IPS-NIHi7 (cell line): ENCODE measurements at regions not wholly inside any gene's neighbourhood (a gene's known extent, or its start where the extent isn't known, plus 50 kb on each side); places are given as distances from the start of the nearest gene placed in this dataset.
"Not testable (repeated sequence)": the region's sequence is repeated elsewhere in the genome, so short reads cannot be mapped to it uniquely, and the experiment has no call there.

Source experiments
- DNase-seq: peaks from one replicate; pipeline ENCODE4 v3.0.0; 2012; ENCODE audit warnings: mixed read lengths; ENCODE audit errors: extremely low spot score

DNA sequence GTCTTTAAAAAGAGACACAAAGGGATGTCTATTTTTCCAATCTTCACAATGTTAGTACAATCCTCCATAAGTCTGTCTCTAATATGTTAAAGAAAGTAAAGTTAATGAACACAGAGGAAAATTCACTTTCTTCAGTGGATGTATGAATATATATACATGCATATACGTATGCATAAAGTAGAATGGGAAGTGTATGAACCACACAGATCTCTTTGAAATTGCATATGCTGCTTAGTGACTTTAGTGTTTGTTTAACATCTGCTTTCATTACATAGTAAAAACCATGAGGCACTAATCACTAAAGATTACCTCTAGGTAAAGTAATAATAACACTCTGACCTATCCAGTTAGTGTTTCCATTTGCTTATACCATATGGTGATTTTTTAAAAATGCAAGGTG is 451.2 kb downstream of the SEMA3D start:
- DNase-seq = no peak

GRCh38 chr7:84735011-84735410 is 451.8 kb downstream of the SEMA3D start:
- DNase-seq = no peak

GRCh38 chr7:84733976-84734375 is 452.9 kb downstream of the SEMA3D start:
- not testable (repeated sequence) for DNase-seq

DNA sequence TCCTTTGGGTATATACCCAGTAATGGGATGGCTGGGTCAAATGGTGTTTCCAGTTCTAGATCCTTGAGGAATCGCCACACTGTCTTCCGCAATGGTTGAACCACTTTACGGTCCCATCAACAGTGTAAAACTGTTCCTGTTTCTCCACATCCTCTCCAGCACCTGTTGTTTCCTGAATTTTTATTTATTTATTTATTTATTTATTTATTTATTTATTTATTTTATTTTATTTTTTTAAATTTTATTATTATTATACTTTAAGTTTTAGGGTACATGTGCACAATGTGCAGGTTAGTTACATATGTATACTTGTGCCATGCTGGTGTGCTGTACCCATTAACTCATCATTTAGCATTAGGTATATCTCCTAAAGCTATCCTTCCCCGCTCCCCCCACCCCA is 456.0 kb downstream of the SEMA3D start:
- DNase-seq = not testable (repeated sequence)

DNA sequence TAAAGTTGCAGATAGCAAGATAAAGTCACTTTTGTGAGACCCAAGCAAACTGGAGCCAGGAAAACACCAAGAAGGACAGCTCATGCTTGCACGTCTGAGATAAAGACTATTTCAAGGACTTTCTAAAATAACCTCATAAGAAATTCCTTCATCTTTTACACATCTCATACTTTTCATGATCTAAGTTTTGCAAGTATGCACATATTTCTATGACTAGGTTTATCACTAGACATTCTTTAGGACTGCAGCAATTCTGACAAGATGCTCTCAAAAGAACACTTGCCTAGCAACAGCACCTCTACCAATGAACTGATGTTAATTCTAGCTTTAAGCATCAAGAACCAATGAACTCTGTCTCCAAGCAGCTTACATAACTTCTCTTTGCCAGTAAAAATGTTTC is 457.6 kb downstream of the SEMA3D start:
- no peak for DNase-seq

DNA sequence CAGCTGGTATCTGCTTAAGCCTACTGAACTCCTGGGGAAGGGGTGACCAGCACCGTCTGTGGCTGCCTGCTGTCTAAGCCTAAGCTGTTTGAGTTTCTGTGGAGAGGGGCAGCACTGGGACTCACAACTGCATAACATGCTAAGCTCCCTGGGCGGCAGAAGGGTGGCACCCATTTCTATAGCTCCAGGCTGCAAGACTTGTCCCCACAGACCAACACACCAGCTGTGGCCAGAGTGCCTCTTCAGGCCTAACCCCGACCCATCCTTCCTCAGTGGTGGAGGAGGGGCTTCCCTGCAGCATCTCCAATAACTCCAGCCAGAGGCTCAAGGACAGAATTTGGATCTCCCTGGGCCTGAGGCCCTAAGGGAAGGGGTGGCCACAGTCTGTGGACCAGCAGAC is 464.1 kb downstream of the SEMA3D start:
- DNase-seq = no peak

DNA sequence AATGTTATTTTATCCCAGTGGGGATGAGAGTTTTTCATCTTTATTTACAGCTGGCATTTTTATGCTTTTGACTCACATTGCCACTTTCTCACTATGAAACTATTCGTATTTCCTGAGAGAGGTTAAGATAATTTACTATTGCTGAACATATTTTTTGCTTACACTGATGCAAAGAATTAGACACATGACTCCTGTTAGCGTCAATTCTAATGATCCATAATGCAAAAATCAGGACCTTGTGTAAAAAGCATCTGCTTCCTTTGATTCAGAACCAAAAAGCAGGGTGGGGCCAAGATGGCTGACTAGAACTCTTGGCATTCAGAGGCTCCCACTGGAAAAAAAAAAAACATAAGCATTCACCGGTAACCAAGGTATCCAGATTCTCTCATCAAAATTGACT is 464.8 kb downstream of the SEMA3D start:
- no peak for DNase-seq

GRCh38 chr7:84720456-84721097 is 466.3 kb downstream of the SEMA3D start:
- no peak for DNase-seq

DNA sequence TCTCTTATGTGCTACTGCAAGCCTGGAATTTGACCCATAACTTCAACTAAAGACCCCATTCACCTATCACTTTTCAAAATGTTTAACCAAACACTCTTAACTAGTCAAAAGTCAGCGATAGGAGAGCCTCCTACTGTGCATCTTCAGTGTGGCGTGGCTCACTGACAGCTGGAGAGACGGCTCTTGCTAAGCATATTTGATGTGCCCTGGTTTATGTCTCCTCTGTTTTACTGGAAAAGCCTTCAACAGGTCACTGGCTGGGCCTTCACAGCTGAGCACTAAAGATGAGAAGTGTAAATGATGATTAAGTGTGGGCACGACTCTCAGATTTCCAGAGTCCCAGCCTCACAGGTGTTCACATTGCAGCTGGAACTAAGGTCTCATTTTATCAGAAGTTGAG is 472.1 kb downstream of the SEMA3D start:
- peak; percentile 12 for DNase-seq

DNA sequence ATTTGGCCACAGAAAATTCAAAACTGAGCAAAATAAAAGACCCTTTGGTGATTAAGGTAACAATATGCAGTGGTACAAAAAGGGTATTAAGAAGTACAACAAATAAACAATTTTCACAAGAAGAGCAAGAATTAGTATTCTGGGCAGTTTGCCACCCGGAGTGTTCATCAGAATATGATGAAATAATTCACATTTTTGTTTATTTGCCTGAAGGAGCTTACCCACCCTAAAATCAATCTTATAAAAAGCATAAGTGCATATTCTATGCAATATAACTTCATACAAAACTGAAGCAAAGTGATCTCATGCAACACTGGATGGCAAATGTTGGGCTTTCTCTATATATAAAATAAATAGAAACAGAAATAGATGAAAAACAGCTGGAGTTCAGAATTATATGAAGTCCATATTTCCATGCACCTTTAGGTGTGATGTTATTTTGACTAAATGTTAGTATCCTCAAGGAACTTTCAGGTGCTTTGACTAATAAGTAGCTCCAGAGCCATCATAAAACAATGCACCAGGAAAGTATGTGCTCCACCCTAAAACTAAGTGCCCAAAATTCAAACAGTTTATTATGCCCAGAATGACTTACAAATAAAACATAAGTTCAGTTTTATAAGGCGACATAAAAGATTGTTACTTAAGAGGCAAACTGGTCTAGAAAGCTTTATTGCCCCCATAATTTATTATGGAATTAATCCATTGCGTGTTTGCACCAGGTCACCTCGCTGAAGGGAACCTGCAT is 474.3 kb downstream of the SEMA3D start:
- DNase-seq = no peak

DNA sequence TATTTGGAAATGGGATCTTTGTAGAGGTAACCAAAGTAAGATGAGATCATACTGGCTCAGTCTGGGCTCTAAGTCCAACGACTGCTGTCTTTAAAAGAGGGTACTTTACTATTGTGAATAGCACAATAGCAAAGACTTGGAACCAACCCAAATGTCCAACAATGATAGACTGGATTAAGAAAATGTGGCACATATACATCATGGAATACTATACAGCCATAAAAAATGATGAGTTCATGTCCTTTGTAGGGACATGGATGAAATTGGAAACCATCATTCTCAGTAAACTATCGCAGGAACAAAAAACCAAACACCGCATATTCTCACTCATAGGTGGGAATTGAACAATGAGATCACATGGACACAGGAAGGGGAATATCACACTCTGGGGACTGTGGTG is 476.3 kb downstream of the SEMA3D start:
- not testable (repeated sequence) for DNase-seq

DNA sequence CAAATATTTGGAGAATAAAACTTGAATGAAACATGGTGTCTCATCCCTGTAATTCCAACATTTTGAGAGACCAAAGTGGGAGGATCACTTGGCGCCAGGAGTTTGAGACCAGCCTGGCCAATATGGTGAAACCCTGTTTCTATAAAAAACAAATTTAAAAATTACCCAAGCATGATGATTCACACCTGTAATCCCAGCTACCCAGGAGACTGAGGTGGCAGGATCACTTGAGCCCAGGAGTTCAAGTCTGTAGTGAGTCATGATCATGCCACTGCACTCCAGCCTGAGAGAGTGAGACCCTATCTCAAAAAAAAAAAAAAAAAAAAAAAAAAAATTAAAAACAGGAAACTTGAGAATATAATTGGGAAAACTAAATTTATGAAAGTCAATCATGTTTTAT is 481.1 kb downstream of the SEMA3D start:
- no peak for DNase-seq

DNA sequence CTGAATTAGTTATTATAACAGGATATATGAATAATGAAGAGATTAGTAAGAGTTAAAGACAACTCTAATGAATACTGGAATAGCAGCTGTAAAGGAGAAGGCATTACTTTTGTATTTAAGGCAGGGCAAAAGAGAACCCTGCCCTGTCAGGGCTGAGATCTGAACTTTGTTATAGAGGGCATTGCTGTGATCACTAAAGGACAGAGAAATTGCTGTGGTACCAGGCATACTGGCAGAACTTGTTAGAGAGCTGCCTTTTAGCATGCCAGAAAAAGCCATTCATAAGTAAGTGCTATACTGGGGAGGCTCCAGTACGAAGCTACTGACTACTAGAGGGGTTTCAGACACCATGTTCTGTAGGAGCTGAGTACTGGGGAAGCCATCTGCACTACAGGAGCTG is 481.8 kb downstream of the SEMA3D start:
- no peak for DNase-seq

GRCh38 chr7:84704380-84704779 is 482.5 kb downstream of the SEMA3D start:
- no peak for DNase-seq

DNA sequence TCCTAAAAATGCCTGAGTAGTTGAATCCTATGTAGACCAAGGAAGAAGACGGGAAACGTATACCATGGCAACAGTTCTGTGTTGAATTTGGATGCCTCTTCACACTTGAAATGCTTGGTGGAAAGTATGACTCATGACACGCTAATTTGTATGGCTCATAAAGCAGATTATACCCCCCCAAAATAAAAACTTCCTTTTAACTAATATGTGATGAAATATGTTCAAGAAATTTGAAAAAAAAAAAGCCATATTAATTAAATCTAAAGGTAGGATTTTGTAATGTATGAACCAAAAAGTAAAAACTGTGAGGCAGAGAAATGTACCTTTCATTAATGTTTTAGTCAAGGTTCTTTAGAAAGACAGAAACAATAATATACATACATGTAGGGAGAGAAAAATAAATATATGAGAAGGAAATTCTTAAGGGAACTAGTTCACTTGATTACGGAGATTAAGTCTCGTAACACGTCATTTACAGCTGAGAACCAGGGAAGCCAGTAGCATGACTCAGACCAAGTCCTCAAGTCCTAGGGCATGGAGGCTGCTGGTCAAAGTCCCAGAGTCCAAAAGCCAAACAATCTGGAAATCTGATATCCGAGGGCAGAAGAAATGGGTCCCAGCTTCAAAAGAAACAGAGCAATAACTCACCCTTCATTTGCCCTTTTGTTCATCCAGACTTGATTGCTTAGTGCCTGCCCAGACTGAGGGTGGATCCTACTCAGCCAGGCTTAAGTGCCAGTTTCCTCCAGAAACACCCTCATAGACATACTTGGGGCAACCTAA is 485.1 kb downstream of the SEMA3D start:
- DNase-seq = peak; percentile 13

DNA sequence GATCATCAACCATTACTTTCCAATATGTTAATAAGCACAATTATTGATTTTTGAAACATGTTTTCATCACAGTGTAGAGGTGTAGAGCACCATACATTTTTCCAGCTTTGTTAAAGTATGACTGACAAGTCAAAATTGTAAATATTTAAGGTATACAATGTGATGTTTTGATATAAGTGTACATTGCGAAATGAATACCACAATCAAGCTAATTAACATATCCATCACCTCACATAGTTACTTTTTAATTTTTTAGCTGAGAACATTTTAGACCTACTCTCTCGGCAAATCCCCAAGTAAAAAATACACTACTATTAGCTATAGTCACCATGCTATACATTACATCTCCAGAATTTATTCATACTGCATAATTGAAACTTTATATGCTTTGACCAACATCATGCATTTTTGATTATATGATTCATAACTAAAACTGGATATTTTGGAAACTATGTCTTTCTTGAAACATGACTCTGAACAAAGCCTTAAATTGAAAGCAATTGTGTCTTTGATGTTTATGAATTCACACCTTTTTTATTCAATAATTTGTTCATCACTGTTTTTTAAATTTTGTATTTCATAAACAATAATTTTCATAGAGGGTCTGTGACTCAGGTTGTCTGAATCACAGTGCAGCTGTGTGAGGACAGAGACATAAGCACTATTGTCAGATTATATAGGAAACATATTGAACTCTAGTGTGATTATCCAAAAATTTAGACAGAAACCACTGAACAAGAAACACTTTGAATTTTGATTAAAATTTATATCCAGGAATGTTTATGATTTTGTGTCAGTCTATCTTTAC is 486.1 kb downstream of the SEMA3D start:
- no peak for DNase-seq

DNA sequence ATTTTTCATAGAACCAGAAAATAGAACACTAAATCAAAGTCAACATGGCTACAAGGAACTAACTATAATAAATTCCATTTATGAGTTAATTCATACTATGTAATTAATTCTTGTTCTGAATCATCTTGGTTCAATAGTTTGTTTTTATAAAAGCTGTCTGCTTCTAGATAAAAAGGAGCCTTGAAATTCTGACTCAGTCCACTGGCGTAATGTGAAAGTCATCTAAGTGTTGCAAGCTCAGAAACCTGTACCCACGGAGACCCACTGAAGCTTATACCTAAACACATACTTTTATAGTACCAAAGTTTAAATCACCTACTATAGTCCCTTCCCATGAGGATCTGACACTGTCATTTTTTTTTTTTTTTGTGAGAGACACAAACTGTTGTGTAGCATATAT is 489.4 kb downstream of the SEMA3D start:
- DNase-seq = no peak

DNA sequence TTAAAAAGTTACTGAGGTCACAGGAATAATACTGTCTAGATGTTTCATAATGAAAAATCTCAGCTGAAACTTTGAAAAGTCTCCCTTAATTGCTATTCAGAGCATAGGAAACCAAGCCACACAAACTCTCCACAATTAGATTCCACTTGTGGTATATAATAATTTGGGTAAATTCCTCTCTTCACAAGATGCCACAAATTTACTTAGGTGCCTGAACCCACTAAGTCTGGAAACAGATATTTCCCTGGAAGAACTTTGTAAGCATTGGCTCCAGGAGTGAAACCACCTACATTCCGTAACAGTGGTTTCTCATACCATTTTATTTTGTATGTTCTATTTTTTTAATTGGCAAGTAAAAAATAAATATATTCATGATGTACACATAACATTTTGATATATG is 493.4 kb downstream of the SEMA3D start:
- no peak for DNase-seq

DNA sequence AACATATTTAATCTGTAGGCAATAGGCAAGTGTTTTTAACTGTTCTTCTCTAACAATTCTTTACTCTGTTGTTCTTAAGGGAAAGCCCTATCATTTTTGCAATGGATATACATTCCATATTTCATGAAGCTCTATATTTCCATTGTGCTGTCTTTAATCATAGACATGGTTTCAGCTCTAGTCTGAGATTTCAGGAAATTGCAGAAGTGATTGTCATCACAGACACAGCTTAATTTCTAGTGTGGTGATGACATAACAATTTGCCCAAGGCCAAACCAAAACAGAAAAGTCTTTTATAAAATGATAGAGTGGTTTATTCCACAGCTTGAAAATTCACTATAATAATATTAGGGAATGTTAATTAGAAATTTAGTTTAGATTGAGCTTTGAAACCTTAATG is 494.1 kb upstream of the SEMA3A start:
- DNase-seq = no peak

DNA sequence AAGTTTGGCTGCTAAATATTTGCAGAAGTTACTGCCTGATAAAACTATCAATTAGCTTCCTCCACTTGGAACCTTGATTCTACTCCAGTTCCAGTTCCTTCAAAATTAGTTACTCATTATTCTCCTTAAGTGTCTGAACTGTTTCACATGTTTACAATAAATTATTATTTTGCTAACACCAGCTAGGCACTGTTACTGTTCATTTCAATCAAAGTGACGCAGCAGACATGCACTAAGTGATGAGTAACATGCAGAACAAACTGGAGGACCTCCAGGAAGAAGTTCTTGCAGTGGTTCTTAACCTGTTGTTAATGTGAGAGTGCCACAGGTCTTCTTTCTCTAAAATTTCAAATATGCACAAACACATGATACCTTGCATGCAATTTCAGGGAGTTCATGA is 491.8 kb upstream of the SEMA3A start:
- no peak for DNase-seq

DNA sequence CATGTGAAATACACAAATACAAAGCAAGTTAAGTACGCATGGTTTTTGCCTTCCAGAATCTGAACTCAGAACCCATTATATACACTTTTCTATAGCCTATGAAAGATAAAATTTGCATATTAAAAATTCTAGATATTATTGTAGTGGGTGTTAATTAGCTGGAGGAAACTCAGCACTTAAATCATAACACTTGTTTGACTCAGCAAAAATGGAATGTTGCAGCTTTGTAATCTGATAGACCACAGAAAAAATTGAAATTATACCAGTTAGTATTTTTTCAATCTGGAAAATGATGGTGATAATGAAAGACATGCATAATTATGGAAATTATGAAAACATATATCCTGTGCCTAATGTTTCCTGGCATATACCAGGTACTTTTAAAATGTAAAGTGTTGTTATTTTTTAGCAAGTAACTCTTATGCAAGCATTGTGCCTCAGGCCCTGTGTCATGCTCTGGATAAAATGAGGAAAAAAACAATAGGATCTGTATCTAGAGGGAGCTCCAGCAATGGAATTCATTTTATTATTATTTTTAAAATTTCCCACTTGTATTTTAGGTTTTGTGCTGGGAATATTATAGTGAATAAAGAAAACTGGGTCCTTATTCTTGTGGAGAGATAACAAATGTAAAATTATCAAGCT is 490.4 kb upstream of the SEMA3A start:
- DNase-seq = no peak

DNA sequence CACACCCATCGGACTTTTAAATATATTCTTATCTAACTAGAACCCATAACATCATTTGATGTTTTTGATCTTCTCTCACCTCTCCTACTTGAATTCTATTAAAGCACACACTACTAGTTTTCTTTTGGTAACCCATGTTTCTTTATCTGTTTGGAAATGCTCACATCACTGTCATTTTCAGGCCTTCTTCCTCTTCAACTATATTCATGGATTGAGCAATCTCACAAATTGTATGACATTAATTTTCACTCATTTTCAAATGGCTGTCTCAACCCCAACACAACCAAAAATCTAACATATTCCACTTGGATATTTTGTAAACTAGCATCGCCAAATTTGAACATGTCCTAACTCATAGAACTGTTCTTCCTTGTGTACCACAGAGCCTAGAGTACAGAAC is 488.0 kb upstream of the SEMA3A start:
- DNase-seq = no peak
